ENCODE measurements at regions not wholly inside any gene's neighbourhood (a gene's known extent, or its start where the extent isn't known, plus 50 kb on each side); places are given as distances from the start of the nearest gene placed in this dataset.

- no peak for ATAC-seq
Measured at GRCh38 chr6:92593201-92593600, 826.2 kb downstream of the EPHA7 start.

- no peak for ATAC-seq
Measured at GRCh38 chr6:92589996-92590395, 829.4 kb downstream of the EPHA7 start.

GRCh38 chr6:92588148-92588547, 831.2 kb downstream of the EPHA7 start:
- ATAC-seq, result no peak

GRCh38 chr6:92587525-92587924, 831.8 kb downstream of the EPHA7 start:
- no peak for ATAC-seq

GRCh38 chr6:92586236-92586977, 833.0 kb downstream of the EPHA7 start:
- no peak for ATAC-seq

DNA sequence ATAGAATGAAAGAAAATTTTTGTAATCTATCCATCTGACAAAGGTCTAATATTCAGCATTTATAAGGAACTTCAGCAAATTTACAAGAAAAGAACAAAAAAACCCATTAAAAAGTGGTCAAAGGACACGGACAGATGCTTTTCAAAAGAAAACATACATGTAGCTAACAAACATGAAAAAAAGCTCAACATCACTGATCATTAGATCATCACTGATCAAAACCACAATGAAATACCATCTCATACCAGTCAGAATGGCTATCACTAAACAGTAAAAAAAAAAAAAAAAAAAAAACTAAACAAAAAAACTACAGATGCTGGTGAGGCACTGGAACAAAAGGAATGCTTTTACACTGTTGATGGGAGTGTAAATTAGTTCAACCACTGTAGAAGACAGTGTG, 837.1 kb downstream of the EPHA7 start:
- ATAC-seq, result no peak

DNA sequence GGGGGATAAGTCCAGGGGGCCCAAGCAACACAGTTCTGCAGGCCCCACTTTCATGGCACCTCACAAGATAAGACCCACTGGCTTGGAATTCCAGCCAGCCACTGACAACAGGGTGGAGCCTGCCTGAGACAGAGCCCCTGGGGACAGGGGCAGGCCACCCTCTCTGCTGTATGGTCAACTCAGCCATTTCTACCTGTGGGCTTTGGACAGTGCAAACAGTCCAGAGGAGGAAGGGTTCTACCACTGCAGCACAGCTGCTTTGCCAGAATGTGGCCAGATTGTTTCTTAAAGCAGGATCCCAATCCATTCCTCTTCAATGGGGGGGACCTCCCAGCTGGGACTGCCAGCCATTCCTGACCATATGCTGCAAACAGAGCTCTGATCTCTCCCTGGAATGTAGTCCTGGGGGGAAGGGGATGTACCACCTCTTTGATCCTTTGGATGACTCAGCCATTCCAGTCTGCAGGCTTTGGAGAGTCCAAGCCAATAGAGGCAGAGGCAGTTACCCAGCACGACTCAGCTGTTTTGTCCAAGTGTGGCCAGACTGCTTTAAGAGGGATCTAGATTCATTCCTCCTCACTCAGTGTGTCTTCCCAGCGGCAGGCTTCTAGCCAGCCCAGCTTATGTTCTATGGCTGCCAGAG, 842.2 kb downstream of the EPHA7 start:
- ATAC-seq, result no peak

GRCh38 chr6:92568541-92568940, 850.8 kb downstream of the EPHA7 start:
- ATAC-seq, result no peak

DNA sequence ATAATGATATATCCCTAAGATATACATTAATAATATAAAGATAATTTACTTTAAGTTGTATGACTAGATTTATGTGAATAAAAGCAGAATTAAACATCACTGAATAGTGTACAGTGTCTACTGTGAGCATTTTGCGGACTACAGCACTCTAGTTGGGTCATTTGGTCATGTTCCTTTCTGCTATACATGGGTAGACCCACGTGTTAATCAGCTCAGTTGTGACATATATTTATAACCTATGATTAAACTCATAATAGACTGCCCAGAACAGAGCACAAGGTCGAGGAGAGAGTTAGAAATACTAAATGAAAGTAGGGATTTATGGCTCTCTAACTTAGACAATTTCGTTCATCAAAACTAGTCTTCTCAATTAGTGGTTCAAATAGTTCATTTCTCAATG, 852.7 kb downstream of the EPHA7 start:
- no peak for ATAC-seq

DNA sequence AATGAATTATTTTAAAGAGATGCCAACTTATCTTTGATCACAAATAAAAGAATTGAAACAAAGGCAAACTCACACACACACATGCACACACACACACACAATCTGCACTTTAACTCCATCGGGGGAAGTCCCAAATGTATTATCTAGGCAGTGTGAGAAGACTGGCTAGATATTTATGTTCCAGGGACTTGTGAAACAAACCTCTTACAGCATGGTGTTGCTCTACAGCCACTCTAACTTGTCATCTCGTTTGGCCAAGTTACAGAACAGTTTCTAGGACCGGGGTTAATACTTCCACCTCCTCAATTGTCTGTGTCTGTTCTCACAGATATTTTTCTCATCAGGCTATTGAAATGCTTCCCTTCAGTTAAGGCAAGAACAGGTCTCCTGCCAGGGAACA, 855.0 kb downstream of the EPHA7 start:
- no peak for ATAC-seq

GRCh38 chr6:92559611-92560010, 859.7 kb downstream of the EPHA7 start:
- no peak for ATAC-seq

- ATAC-seq, result no peak
Measured at GRCh38 chr6:92559003-92559402, 860.4 kb downstream of the EPHA7 start.

- no peak for ATAC-seq
Measured at GRCh38 chr6:92550501-92550900, 868.9 kb downstream of the EPHA7 start.

DNA sequence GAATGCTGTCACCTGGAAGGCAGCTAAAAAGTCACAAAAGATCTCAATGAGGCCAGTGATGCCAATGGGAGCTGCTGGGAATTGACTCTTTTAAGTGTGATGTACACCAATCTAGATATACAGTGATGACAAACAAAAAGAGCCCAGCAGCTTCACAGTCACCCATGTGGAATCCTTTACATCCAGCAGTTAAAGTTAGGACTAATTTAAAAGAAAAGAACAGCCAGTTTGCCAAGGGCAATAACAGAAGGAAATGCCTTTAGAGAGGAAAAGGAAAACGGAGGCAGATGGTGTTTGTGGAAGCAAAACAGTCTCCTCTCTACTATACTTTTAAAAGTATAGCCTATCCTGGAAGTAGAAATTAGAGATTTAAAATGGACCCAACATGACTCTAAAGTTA, 873.5 kb downstream of the EPHA7 start:
- no peak for ATAC-seq

DNA sequence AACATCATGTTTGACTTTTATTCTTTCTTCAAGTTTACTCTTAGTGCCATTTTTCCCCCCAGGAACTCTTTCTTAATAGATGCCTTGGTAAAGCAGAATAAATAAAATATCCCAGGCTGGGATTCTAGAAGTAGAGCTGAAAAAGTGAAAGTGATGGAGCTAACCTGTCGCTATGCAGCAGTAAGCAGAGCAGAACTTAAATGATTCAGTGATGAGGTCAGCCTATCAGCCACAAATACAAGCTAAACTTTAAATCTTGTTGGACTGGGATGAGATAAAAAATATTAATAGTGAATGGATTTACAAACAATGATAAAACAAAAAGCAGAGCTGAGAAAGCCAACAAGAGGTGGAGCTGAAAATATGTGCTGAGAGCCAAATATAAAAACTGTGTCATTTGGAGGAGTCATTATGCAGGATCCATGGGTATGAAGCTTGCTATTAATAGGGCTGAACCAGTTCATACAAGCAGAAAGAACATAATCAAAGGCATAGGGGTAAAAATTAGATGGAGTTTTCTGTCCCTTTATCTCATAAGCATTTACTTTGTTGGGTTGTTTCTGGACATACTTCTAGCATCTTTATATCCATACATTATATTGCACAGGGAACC, 877.8 kb downstream of the EPHA7 start:
- ATAC-seq, result no peak

GRCh38 chr6:92538926-92539325, 880.4 kb downstream of the EPHA7 start:
- no peak for ATAC-seq

DNA sequence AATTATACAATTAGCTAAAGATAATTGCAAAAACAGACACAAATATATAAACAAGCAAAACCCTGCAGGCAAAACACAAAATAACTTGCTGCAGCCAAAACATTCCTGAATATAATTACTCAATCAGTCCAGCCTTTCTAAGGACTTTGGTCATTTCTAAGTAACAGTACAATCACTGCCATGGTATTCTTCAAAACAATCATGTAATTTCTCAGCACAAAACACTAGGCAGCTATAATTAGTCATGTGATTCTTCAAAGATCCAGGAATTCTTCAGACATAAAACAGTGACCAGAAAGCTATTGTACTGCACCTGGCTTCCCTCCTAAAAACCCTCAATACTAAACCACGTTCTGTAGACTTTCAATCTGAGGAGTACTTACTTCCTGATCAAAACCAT, 881.1 kb downstream of the EPHA7 start:
- ATAC-seq, result no peak

- no peak for ATAC-seq
Measured at GRCh38 chr6:92534109-92534508, 885.2 kb downstream of the EPHA7 start.

GRCh38 chr6:92522589-92522988, 896.8 kb downstream of the EPHA7 start:
- ATAC-seq, result no peak

- no peak for ATAC-seq
Measured at GRCh38 chr6:92521553-92521952, 897.8 kb downstream of the EPHA7 start.

DNA sequence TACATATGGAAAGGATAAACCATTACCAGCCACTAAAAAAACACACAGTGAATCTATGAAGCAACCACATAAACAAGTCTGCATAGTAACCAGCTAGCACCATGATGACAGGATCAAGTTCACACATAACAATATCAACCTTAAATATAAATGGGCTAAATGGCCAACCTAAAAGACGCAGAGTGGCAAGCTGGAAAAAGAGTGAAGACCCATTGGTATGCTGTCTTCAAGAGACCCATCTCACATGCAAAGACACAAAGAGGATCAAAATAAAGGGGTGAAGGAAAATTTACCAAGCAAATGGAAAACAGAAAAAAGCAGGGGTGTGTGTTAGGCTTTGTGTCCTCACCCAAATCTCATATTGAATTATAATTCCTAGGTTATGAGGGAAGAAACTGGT, 909.2 kb downstream of the EPHA7 start:
- no peak for ATAC-seq

- no peak for ATAC-seq
Measured at GRCh38 chr6:92507552-92507951, 911.8 kb downstream of the EPHA7 start.

GRCh38 chr6:92504509-92504908, 914.9 kb downstream of the EPHA7 start:
- ATAC-seq, result no peak

DNA sequence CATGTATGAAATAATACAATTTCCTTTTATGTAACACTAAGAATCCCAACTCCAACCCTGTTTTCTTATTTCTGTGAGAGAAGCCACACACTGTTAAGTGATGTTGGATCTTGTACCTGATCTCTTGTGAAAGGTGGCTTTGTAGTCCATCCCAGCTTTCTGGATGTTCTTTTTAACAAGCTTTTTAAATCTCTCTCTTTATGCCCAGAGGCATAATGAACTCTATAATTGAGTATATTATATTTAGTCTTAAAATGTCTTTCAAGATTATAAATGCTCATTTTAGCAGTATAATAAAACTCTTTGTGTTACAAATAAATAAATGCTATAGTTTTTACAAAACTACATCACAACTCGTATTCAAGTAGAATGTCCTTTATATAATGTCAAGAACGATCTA, 922.1 kb downstream of the EPHA7 start:
- no peak for ATAC-seq

All from activated CD4-positive, CD25-positive, alpha-beta regulatory T cell treated with anti-CD3 and anti-CD28 coated beads, Interleukin-2, amount 50 U/mL, for 24 hours (primary cell).